Left renal pelvis (tissue), 4 donors: ENCODE measurements at regions not wholly inside any gene's neighbourhood (a gene's known extent, or its start where the extent isn't known, plus 50 kb on each side); places are given as distances from the start of the nearest gene placed in this dataset.
"Not testable (repeated sequence)": the region's sequence is repeated elsewhere in the genome, so short reads cannot be mapped to it uniquely, and the experiment has no call there.

Experiments used
- DNase-seq, 4 donors: peaks; one replicate each; pipeline ENCODE4 v3.0.0-alpha.2; 2013; ENCODE audit warnings: low read depth in 4 of 4, low spot score in 3 of 4

- DNase-seq = no peak
These were observed 63.1 kb downstream of the MTNR1B start for GRCh38 chr11:93032580-93032979.

- DNase-seq = no peak
These were observed 63.6 kb downstream of the MTNR1B start for GRCh38 chr11:93033093-93033492.

DNA sequence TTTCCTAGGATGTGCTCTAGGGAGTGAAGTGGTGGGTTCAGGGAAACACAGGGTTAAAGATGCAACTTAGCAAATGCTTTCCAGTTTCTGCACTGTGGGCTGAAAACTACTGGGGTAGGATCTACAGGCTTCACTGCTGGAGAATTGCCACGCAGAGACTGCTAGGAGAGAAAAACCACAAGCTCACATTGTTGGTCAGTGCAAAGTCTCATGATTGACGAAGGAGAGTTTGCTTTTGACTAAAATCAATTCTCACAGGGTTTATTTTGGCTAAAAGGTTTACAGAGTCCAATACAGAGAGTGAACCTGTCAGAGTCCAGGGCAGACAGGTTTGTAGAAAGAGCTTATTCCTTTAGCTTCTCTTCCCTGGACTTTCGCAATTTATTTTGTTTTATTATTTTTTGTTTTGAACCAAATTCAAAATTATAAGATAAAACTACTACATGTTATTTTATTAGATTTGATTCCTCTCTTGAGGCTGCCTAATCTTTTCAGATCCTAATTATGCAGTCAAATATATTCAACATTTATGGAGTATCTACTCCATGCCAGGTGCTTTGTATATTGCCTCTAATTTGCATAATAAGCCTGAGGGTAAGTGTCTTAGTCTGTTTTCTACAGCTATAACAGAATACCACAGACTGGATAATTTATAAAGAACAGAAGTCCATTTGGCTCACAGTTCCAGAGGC is 64.7 kb downstream of the MTNR1B start:
- no peak for DNase-seq

GRCh38 chr11:93034723-93035039 is 65.2 kb downstream of the MTNR1B start:
- no peak for DNase-seq

DNA sequence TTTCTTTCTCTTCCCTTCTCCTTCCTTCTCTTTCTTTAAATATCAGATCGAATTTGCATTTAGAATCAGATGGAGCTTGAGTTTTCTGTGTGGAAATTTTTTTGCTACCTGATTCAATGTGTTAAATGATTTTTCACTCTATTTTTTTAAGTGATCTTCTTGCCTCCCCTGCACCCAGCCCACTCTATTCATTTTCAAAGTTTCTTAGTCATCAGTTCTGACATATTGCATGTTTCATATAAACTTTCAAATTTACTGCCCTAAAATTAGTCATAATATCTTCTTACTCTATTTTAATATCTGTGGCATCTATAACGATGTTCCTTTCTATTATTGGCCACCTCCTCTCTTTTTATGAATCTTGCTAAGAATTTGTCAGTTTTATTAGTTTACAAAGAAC is 69.1 kb downstream of the MTNR1B start:
- no peak for DNase-seq

- DNase-seq = no peak
These were observed 70.2 kb downstream of the MTNR1B start for GRCh38 chr11:93039531-93040240.

DNA sequence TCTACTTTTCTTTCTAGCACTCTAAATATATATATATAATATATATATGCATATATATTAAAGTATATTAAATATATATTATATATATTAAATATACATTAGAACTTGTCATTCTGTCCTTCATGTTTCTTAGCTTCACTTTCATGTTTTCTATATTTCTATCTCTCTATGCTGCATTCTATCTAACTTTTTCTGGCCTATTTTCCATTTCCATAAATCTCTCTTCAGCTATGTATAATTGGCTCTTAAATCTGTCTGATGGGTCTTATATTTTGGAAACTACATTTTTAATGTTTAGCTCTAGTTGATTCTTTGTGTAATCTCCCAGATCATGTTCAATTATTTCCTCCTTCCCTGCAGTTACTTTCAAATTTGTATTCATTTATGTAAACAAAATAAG is 72.2 kb downstream of the MTNR1B start:
- DNase-seq = no peak

DNA sequence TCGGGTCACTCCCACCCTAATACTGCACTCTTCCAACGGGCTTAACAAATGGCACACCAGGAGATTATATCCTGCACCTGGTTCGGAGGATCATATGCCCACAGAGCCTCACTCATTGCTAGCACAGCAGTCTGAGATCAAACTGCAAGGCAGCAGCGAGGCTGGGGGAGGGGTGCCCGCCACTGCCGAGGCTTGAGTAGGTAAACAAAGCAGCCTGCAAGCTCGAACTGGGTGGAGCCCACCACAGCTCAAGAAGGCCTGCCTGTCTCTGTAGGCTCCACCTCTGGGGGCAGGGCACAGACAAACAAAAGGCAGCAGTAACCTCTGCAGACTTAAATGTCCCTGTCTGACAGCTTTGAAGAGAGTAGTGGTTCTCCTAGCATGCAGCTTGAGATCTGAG is 73.7 kb downstream of the MTNR1B start:
- not testable (repeated sequence) for DNase-seq

DNA sequence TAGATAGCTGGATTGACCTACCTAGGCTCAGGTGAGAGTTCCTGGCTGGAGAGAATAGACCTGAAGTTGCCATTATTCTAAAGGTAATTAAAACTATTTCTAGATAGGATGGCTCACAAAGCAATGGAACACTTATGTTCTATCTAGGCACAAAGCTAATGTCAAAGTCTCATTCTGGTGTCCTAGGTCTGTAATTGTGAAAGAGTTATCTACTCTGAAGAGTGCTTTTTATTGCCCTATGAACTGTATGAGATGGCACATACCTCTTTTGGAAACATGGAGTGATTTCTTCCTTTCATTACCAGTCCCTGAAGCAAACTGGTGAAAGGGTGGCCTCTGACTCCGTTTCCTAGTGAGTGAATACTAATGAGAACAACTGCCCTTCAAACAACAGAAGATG is 80.3 kb downstream of the MTNR1B start:
- no peak for DNase-seq

GRCh38 chr11:93051186-93051585 is 81.7 kb downstream of the MTNR1B start:
- DNase-seq = no peak

DNA sequence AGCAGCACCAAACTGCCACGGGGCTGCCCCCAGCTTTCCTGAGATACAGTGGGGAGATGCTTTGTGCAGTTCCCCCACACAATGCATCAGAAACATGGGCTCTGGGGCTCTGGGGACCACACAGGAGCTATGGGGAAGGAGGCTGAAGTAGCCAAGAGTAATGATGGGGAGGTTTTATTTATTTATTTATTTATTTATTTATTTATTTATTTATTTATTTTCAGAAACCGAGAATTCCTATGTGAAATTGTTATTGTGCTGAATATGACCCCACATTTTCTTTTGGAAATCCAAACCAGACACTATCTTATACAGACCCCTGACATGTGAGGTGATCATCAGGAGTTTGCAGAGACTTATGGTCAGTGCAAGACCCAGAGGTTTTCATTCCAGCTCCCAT is 84.4 kb downstream of the MTNR1B start:
- DNase-seq = no peak

DNA sequence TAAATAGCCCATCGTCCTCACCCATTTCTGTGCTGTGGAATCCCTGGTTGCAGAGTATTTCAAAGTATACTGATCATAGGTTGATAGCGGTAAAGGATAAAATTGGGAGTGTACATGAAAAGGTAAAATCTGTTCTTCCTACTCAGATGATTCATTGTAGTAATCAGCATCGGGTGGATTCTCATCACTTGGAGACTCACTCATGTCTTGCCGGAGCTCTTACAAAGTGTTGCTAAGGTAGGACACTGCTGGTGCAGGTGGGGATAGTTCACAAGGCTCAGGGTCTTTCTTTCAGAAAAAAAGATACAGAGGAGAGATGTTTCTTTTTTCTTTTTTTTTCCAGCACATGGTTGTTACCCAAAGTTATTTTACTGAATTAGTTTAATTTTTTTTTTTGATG is 84.8 kb downstream of the MTNR1B start:
- no peak for DNase-seq

DNA sequence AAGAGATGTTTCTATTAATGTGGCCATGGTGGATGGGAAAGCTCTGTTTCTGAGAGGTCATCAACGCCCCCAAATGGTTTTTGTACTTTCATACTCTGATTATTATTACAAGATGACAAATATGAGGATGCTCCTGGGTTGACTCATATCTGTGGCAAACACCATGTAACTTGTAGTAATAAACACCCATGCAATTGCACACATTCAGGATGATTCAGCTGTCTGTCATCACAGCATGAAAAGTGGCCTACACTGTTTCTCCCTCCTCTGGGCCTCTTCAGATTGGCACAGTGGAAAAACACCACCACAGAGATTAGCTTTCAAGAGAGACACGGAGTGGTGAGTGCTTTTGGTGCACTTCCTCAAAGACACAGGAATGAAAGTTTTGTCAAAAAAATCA is 85.4 kb downstream of the MTNR1B start:
- no peak for DNase-seq

- DNase-seq = peak in 1 of 4 donors; percentile 12
These were observed 89.9 kb downstream of the MTNR1B start for GRCh38 chr11:93059117-93059957.

- peak in 1 of 4 donors; percentile 6 for DNase-seq
These were observed 93.6 kb downstream of the MTNR1B start for GRCh38 chr11:93063086-93063485.

- not testable (repeated sequence) for DNase-seq
These were observed 95.7 kb downstream of the MTNR1B start for GRCh38 chr11:93065074-93065674.

- no peak for DNase-seq
These were observed 98.5 kb downstream of the MTNR1B start for GRCh38 chr11:93067881-93068390.

GRCh38 chr11:93072229-93072914 is 102.9 kb downstream of the MTNR1B start:
- no peak for DNase-seq

DNA sequence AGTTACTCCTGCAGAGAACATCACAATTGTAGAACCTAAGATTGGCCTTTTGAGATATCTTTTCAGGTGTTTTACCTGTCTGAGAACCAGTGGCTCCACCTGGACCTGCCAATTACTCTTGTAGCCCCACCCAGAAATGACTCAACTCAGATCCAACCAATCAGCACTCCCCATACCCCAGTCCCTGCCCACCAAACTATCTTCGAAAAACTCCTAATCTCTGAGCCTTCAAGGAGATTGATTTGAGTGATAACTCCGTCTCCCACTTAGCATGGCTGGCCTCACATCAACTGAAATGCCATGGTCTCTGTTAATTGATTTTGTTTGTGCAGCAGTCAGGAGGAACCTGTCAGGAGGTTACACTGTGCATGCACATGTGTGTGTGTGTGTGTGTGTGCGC is 103.6 kb downstream of the MTNR1B start:
- DNase-seq = no peak

- DNase-seq = no peak
These were observed 104.2 kb downstream of the MTNR1B start for GRCh38 chr11:93073508-93074280.
